HK-2 (cell line): ENCODE measurements at regions not wholly inside any gene's neighbourhood (a gene's known extent, or its start where the extent isn't known, plus 50 kb on each side); places are given as distances from the start of the nearest gene placed in this dataset.
"Not testable (repeated sequence)": the region's sequence is repeated elsewhere in the genome, so short reads cannot be mapped to it uniquely, and the experiment has no call there.

Source experiments
- DNase-seq: peaks from one replicate; pipeline ENCODE4 v3.0.0-alpha.2; 2018; ENCODE audit not compliant: unreplicated experiment

DNA sequence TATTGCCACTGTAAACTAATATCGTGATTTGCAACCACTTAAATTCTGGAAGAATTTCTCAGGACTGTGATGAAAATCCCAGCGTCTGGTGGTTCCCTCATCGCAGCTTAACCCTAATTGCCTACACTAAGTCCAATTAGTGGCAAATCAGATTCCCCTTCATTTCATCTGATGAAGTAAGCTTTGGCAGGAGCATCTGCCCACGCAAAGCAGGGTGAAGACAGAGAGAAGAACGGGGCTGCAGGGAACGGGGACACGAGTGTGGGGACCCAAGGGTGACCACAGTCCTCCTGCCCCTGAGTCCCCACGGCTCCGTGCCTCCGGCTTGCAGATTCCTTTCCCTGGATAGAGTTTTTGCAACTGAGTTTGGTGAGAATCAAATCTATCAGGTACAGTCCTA lies 159.5 kb downstream of the LY86 start:
- DNase-seq = no peak

DNA sequence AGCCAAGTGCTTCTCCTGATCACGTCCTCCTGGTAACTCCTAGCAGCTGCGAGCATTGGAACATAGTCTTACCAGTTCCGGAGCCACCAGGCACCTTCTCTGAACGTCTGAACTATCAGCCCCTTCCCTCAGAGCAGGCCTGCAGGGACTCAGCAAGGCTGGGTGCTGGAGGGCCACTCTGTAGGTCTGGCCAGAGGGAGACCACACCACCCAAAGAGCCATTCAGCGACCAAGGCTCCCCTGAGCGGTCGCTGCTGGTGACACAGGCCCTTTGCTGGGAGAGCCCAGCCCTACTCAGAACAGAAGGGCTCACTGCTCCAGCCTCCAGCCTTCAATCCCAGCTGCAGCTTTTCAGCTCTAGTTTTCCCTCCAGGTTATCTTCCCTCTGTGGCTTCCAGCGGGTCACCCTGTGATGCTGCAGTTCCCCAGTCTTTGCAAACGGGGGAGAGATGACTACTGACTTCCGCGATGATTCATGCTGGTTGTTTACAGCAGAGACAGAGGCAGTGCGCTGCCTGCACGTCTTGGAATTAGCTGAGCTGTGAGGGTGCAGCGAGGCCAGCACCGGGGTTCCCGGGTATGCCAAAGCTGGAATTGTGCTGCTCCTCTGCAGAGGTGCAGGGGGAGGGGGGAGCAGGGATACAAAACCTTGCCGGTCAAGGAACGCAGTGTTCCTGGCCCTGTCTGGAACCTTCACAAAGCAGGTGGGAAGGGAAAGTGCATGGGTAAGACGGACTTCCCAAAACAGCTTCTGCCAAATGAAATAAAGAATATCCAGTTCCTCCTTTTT lies 161.4 kb downstream of the LY86 start:
- DNase-seq = peak; percentile 31

DNA sequence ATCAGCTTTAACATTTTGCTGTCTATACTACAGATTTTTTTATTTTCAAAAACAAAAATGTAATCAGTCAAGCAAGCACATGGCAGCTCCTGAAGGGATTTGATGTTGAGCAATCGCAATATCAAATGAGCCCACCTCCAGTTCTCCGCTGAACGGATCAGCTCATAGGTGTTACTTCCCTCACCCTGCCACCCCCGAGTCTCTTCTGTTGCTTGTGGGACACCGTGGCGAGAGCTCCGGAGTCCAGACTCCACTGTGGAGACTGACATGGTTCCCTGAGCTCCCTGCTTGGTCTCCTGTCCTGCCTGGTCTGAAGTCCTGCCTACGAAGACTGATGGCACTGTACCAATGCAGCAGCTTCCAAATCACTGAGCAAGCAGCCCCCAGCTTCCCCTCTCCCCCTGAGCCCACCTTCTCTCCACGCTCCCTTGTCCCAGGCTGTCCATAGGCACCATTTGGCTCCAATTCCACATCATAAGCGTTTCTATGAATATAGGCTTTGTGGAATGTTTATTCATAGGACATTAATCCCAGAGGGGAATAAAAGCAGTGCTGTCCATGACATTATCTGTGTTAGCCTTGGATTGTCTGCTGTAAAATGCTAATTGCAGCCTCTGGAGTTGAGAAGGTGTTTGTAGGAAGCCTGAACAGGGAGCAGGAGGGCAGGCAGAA lies 162.2 kb downstream of the LY86 start:
- DNase-seq = no peak

- DNase-seq = no peak
These were observed 162.7 kb downstream of the LY86 start for GRCh38 chr6:6751266-6751596.

- DNase-seq = no peak
These were observed 163.1 kb downstream of the LY86 start for GRCh38 chr6:6751619-6752023.

DNA sequence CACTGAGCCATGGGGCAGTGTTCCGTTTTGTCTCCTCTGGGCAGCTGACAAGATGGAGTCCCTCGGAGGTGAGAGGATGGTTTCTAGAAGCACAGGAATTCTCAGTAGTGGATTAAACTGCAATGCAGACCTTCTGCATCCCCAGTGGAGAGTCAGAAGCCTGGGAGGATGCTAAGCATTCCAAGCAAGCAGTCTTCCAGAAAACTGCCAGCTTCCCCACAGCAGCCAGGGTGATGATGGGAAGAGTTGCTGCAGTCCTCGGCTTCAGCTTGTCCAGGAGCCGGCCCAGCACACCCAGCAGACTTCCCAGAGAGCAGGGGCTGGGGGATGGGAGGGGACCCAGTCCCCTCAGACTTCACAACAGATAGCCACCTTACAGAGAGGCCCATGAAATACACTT lies 163.6 kb downstream of the LY86 start:
- DNase-seq = peak; percentile 37

DNA sequence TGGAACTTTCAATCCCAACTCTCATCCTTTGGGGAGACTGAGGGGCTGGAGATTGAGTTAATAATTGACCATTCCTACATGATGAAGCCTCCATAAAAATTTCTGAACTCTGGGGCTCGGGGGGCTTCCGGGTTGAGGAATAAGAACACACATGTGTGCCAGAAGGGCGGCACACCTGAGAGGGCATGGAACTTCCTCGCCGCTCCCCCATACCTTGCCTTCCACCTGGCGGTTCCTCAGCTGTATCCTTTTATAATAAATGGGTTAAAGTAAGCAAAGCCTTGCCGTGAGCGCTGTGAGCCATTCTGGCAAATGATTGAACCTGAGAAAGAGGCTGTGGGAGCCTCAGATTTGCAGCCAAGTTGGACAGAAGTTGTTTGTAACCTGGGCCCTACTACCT lies 164.8 kb downstream of the LY86 start:
- no peak for DNase-seq

- DNase-seq = no peak
These were observed 168.0 kb downstream of the LY86 start for GRCh38 chr6:6756526-6756925.

DNA sequence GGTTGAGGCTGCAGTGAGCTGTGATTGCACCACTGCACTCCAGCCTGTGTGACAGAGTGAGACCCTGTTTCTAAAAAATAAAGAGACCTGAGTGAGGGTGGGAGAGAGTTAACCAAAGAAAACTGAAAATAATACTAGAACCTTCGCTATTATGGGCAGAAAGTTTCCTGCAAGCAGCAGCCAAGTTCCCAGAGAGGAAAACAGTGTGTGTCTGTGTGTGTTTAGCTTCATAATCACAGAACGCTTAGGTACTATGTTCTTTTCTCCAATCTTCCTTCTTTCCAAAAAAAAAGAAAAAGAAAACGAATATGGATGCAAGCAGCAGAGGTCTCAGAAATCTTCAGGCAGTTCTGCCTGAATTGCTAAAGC lies 170.0 kb downstream of the LY86 start:
- no peak for DNase-seq

DNA sequence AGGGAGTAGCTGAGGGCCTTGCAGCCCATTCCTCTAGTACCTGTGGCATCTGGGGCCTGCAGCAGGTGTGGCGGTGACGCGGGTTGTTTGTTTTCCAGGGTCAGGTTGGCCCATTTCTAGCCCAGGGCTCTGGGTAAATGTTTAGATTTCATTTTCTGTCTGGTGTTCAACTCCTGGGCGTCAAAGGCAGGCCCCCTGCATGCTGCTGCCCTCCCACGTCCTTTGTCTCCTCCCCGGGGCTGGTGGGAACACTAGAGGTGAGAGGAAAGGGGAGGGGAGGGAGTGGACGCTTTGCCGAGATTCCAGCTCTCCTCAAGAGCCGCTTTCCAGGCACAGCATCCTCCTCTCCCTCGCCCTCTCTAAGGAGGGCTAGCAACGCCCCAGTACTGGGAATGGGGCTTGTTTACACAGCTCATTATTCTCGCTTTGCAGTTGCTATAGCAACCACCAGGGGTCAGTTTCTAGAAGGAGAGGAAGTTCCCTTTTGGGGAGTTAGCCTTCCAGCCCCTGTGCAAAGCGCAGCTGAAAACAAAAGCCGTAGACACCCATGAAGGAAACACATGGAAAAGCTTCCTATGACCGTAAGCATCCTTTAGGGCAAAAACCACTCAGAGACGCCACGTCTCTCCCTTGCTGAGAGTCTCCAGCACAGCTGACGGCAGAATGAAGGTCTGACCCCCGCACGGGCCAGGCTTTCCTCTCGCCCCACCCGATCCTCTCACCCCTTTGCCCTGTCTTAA lies 170.6 kb downstream of the LY86 start:
- DNase-seq = peak; percentile 8

- DNase-seq = no peak
These were observed 171.5 kb downstream of the LY86 start for GRCh38 chr6:6760002-6760401.

- not testable (repeated sequence) for DNase-seq
These were observed 174.0 kb downstream of the LY86 start for GRCh38 chr6:6762566-6762965.

GRCh38 chr6:6764764-6765434 lies 176.4 kb downstream of the LY86 start:
- DNase-seq = no peak

- DNase-seq = no peak
These were observed 177.8 kb downstream of the LY86 start for GRCh38 chr6:6766230-6766905.

DNA sequence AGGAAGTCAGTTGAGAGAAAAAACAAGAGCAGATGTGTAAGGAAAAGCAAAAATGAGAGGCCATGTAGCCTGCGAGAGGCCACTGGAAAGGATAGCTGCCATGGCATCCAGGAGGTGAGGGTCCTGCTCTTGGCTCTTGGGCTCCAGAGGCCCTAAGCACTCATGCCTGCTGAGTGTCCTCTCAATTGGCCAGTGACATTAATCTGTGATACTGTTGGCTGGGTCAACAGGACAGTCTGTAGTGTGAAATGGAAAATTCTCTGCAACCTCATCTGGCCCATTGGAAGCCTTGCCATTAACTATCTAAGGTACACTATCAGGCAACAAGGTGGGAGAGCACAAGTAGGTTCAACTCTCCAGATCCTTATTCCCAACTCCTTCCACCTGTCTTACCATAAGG lies 180.9 kb downstream of the LY86 start:
- no peak for DNase-seq

GRCh38 chr6:6771224-6771945 lies 182.9 kb downstream of the LY86 start:
- no peak for DNase-seq

GRCh38 chr6:6771964-6772363 lies 183.4 kb downstream of the LY86 start:
- no peak for DNase-seq

GRCh38 chr6:6772751-6773150 lies 184.2 kb downstream of the LY86 start:
- no peak for DNase-seq

DNA sequence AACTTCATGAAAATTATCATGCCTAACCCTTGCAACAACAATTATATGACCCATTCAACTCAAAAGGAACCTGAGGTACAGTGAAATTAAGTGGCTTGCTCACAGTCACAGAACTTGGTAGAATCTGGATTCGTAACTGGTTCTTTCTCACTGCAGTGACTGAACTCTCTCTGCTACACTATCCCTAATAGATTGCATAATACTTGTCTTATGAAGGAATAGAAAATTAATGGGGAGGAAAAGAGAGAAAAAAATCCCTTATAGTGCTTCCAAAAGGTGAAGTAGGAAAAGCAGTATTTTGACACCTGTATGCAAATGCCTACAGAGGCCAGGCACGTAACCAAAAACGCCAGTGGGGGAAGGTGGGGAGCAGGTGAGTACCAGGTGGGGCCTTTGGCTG lies 186.6 kb downstream of the LY86 start:
- DNase-seq = no peak

GRCh38 chr6:6780231-6780630 lies 191.7 kb downstream of the LY86 start:
- no peak for DNase-seq

DNA sequence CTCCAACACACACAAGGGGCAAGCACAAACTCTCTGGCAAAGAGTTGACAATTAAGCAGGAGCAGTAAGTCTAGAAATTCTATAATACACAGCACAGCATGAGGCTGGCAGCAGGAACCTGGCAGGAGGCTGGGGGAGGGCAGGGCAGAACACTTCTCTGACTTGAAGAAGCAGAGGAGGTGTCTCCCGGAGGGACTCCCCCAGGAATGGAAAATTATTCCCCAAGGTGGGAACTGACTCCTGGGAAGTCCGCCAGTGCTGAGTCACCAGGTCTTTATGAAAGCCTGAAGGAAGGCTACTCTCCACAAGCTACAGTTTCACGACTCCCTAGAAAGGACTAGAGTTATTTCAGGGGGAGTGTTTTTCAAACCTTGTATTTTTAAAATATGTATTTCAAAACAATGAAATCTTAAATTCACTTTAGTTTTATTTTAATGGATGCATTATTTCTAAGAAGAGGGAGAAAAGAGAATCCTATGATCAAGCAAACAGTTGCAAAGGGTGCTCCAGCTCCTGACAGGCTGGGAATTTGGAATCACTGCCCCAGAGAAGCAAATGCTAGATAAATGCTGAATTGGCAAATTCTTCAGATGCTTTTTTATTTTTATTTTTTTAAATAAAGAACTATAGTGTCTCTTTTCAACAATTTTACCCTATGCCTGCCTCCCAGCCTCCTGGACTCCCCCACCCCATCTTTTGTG lies 192.8 kb downstream of the LY86 start:
- peak; percentile 51 for DNase-seq
